Epithelial cell of prostate (primary cell): ENCODE measurements at regions not wholly inside any gene's neighbourhood (a gene's known extent, or its start where the extent isn't known, plus 50 kb on each side); places are given as distances from the start of the nearest gene placed in this dataset.
"Not testable (repeated sequence)": the region's sequence is repeated elsewhere in the genome, so short reads cannot be mapped to it uniquely, and the experiment has no call there.

Source experiments
- DNase-seq: peaks from one replicate; pipeline ENCODE4 v3.0.0-alpha.2; 2011; ENCODE audit warnings: low read depth, low spot score
- H3K27ac ChIP-seq: fragments of 450-650 bp; 2 replicates; pipeline ENCODE4 v1.5.1; 2017; ENCODE audit warnings: mild to moderate bottlenecking

DNA sequence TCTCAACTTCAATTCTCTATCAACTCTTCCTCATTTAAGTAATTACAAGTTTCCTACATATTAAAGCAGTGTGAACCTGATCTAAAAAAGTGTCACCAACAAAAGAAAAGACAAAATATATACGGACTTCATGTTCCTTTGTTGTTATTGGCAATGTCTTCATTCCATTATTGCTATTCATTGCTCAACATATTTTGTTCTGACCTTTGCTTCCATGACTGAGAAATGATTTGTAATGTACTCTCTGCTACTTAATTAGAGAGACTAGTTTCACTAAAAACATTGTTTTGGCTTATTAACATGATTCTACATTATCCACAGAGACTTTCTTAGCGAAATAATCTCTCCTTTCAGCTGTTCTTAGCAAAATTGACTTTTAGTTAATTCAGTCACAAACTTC is 657.2 kb upstream of the ROBO1 start:
- DNase-seq = no peak

DNA sequence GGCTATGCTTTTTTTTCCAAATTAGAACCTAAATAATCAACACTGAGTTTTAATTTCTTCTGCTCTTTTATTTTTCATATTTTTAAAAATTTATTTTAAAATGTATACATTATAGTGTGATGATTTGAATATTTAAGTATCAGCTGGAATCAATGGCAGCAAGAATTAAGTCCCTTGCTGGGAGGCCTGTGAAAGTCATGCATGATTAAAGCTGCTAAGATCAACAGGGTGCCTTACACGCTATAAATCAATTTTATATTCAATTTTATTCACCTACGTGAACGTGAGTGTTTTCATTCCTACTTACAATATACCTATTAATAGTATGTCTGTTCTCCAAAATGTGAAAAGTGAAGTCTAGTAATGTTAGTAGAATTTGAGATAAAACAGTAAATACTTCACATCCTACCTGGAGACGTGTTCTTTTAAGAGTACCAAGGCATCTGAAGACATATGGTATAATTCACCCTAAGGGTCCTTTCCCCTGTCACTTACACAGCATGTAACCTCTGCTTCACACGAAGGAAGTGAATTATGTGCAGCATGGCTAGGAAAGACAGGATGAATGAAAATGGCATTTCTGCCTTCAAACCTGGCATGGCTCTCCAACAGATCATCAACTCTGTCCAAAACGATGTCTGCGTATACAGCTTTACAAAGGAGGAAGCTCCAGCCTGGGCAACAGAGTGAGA is 640.4 kb upstream of the ROBO1 start:
- no peak for DNase-seq

More for the DNA sequence above, 657.2 kb upstream of the ROBO1 start:
- H3K27ac ChIP-seq = no peak overlapping the region

DNA sequence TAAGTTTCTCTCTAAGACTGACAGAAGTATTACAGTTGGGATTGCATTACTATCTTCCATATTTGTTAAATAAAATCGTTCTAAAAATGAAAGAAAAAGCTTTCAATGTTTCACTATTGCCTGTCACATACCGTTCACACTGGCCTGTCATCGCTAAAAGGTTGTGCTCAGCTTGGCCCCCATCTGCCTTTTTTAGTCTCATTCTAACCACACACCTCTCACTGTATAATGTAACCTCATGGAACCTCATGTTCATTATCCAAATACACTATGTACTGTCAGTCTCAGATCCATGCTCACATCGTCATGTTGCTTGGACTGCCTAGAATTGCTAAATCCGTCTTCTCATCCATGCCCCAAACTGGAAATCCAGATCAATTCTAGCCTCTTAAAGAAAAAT is 637.8 kb upstream of the ROBO1 start:
- DNase-seq = no peak
- H3K27ac ChIP-seq = no peak overlapping the region

More for the DNA sequence above, 640.4 kb upstream of the ROBO1 start:
- no peak overlapping the region for H3K27ac ChIP-seq

DNA sequence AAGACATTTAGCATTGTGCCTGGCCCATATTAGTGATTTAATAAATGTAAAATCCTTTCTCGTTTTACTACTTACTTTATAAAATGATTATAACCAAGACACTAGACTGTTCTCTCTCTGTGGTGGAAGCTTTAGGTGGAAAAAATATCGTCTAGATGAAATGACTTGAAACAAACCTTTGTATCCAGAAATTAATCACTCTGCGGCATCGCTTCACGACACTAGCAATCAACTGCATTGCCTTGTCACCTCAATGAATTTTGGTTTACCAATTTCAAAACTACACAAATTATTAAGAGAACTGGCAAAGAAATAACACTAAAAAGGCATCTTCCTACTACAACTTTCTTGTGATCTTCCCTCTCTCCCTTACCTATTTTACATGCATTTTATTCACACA is 627.2 kb upstream of the ROBO1 start:
- no peak for DNase-seq
- H3K27ac ChIP-seq = no peak overlapping the region

DNA sequence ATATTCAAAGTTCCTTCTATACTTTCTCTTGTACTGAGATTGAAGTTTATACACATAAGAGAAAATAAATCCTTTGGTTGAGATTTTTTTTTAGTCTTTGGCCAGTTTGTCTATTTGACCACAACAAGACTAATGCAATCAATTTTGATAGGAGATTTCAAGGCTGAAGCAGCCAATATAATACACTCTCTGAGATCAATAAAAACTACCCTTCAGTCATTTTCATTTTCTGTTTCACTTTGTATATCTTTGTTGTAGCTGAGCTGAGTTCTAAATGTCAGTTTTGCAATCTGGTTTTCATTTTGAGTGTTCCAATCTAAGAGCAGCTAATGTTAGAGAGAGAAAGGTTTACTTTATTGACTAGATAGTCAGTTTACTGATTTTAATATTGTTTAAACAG is 623.8 kb upstream of the ROBO1 start:
- no peak overlapping the region for H3K27ac ChIP-seq
- no peak for DNase-seq

DNA sequence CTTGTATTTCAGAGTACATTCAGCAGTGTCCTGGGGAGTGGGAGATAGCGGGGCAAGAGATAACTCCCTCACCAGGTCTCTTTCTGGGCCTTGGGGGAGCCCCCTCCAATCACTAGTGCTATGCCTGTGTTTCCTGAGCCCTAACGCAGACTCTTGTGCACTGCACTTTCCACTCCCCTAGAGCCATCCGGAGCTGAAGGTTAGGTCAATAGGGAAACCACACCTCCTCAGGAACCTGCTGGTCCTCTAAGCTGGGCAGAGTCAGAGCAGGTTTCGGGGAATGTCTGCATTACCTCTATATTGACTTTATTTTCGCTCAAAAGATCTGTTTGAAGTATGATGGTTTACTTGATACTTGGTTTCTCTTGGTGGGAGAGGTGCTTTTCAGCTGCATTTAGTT is 617.0 kb upstream of the ROBO1 start:
- no peak overlapping the region for H3K27ac ChIP-seq
- no peak for DNase-seq

DNA sequence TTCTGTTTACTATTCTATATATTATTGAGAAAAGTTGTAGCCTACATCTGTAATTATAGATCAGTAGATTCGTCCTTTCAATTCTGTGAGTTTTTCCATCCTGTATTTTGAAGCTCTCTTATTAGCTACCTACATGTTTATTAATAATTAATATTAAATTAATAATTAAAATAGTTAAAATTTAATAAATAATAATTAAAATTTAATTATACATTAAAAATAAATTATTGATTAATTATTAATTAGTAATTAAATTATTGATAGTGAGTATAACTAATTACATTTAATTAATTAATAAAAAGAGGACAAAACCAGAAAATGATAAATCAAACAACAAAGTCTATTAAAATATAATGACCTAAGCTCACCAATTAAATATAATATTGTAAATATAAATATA is 606.6 kb upstream of the ROBO1 start:
- no peak overlapping the region for H3K27ac ChIP-seq
- DNase-seq = no peak

DNA sequence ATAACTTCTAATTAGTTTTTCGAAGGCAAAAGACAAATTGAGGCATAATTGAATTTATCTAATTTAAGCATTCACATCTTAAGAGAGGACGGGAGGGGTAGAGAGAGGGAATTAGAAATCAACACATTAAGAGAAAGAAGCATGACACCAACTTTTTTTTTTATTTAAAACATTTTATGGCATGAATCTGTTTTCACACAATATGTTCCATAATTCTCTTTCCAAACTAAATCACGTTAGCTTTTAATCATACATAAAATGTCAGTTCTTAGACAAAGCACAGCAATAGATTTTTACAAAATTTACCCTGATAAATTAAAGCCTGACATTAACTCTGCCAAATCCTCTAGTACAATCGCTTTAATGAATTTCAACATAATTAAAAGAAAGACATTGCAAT is 600.8 kb upstream of the ROBO1 start:
- no peak overlapping the region for H3K27ac ChIP-seq

DNA sequence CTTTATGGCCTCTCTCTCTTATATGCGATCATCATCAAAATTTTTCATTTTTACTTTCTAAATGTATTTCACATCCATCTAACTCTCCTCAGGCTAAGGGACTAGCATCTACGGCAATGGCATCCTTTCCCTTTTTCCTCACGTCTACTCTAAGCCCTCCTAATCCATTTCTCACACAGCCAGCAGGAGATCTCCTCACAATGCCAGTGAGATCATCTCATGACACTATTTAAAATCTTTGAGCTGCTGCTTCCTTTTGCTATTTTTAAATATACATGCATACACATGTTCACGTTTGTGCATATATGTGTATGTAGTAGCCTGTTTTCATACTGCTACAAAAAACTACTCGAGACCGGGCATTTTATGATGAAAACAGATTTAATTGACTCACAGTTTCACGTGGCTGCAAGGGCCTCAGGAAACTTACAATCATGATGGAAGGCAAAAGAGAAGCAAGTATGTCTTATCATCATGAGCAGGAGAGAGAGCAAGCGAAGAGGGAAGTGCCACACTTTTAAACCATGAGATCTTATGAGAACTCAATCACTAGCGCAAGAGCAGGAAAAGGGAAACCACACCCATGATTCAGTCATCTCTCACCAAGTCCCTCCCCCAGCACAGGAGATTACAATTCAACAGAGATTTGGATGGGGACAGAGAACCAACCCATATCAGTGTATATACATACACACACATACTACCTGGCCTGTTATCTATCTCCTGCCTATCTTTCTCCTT is 599.2 kb upstream of the ROBO1 start:
- DNase-seq = no peak
- no peak overlapping the region for H3K27ac ChIP-seq

More for the DNA sequence above, 600.8 kb upstream of the ROBO1 start:
- no peak for DNase-seq

DNA sequence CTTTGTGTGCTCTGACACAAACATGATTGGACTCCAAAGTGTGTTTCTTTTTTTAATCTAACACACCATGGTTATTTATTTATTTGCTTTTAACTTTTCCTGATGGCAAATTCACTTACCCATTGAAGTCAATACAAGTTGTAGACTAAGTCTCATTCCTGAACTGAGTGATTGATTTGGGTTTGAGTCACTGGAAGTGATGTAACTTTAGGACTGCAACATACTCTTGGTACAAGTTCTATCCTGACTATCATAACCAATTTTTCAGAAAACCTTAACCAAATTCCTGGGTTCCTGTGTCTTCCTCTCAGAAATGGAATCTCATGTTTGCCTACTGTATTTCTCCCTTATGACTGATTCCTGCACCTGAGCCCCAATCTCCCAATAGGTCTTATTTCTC is 590.0 kb upstream of the ROBO1 start:
- no peak overlapping the region for H3K27ac ChIP-seq
- DNase-seq = peak; percentile 6

DNA sequence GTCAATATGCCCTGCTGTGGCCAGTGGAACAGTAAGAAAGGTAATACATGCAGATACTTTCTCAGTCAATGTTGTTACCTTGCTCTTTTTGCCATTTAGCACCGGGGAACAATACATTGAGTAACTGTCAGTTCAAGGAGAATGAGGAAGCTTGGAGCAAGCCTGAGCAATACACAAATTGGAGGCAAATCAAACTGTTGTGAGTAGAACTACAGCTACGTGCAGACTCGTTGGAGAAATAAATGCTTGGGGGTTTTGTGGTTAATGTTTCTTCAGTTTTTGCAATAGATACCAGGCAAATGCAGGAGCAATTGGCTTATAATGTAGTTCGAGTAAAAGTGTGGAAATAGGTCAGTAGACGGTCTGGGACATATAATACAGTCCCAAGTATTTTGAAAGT is 587.3 kb upstream of the ROBO1 start:
- H3K27ac ChIP-seq = peak overlapping the region; percentile 4
- DNase-seq = peak; percentile 18

DNA sequence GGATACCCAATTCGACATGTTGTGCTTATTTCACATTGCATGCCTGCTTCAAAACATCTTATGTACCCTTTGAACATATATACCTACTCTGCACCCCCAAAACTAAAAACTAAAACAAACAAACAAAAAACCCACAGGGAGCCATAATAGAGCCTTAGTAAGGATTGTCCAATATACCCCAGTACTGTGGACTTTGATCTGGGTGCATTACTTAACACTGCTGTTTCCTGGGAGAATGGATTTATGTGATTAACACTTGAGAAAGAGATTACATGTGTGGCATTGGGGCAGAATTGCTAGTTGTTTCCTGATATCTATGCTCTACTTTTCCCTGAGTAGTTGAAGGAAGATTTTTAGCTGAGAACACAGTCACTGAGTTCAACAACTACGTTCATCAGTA is 583.4 kb upstream of the ROBO1 start:
- H3K27ac ChIP-seq = no peak overlapping the region
- DNase-seq = no peak

DNA sequence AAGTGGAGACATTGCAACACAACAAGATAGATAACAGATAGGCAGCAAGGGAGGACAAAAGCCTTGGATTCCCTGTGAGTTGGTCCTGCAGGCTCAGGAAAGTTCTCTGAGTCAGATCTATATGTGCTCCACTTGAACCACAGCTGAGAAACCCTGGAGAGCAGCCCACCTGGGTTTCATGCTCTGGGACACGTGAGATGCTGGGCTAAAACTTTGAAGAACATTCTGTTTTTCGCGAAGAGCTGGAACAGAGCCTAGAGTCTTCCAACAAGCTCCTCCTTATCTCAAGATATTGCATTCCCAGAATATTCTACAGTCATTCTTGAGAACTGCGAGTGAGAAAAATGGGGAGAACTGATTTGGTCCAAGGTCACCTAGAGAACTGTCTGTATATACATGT is 583.0 kb upstream of the ROBO1 start:
- no peak for DNase-seq
- H3K27ac ChIP-seq = no peak overlapping the region

DNA sequence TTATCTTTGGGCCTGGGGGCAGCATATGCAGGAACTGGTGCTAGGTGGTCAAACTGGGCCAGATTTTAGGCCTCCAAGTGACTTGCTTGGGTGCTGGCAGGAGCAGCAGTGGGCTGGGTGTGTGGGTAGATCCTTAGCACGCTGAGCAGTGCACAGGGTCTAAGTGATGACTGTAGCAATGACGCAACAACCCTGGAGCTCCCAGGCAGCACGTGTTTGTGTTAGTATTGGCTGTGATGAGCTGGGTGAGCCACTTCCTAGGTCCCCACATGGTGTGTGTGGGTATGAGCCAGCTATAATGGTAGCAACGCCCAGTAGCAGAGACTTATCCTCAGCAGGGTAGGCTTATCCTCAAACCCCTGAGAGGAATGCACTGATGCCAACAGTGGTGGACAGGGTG is 570.6 kb upstream of the ROBO1 start:
- peak; percentile 8 for DNase-seq
- no peak overlapping the region for H3K27ac ChIP-seq

DNA sequence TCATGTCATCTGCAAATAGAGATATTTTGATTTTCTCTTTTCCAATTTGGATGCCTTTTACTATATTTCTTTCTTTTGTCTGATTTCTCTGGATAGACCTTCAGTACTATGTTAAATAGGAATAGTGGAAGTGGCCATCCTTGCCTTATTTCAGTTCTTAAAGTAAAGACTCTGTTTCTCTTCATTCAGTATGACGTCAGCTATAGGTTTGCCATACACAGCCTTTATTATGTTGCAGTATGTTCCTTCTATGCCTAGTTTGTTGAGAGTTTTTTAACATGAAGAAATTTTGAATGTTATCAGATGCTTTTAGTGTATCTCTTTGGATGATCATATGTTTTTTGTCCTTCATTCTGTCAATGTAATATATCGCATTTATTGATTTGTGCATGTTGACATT is 566.7 kb upstream of the ROBO1 start:
- H3K27ac ChIP-seq = no peak overlapping the region
- no peak for DNase-seq

DNA sequence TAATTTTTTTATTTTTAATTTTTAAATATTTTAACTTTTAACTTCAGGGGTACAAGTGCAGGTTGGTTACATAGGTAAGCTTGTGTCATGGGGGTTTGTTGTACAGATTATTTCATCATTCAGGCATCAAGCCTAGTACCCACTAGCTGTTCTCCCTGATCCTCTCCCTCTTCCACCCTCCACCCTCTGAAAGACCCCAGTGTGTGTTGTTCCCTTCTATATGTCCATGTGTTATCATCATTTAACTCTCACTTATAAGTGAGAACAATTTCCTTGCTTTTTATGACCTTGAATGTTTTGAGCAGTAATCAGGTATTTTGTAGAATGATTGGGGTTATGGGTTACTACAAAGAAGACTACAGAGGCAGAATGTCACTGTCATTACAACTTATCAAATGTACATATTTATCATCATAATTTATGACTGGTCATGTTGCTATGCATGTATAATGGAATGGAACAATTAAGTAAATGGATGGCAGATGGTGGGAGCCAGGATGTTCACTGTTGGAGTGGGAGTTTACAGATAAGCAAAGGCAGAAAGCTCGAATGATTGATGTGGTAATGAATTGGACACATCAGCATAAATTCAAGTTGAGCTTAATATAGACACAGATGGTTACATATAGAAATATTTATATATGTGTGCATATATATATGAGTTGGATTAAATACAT is 563.8 kb upstream of the ROBO1 start:
- H3K27ac ChIP-seq = no peak overlapping the region

DNA sequence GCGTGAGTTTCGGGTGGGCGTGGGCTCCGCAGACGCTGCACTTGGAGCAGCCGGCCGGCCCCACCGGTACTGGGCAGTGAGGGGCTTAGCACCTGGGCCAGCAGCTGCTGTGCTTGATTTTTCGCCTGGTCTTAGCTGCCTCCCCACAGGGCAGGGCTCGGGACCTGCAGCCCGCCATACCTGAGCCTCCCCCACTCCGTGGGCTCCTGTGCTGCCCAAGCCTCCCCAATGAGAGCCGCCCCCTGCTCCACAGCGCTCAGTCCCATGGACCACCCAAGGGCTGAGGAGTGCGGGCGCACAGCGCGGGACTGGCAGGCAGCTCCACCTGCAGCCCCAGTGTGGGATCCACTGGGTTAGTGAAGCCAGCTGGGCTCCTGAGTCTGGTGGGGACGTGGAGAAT is 546.7 kb upstream of the ROBO1 start:
- H3K27ac ChIP-seq, DNase-seq: not testable (repeated sequence)

More for the DNA sequence above, 563.8 kb upstream of the ROBO1 start:
- DNase-seq = no peak

DNA sequence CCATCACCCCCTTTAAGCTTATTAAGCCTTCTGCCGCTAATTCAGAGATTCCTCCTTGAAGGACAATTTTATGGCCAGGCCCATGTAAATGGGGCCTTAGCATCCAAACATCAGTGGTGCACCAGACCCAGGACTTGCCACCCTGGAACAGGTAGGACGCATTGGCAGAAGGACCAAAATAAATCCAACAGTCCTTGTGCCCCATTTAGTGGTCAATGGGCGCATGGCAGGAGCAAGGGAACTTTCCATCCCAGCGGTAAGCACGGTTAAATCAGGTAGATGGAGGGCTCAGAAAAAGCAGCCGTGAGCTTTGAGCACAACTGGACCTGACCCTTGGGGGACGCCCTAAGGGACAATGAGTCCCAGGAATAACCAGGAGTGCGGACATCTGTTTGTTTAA is 540.8 kb upstream of the ROBO1 start:
- no peak for DNase-seq
- no peak overlapping the region for H3K27ac ChIP-seq

DNA sequence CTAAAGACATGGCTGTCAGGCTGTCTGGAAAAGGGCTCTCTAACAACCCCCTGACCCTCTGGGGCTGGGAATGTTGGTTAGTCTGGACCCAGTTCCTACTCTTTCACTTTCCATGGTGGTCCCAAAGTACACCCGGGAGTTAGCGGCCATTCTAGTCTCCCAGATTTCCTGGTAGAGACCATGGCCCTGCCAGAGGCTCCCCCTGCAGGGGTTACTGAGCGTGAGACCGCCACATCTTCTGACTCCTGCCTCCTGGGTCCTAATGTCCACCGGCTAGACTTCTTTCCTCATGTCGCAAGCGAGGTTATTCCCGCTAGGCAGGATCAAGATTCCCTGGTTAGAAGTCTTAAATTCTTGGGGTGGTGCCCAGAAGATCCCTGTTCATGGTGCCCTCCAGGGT is 540.0 kb upstream of the ROBO1 start:
- DNase-seq = no peak
- no peak overlapping the region for H3K27ac ChIP-seq

DNA sequence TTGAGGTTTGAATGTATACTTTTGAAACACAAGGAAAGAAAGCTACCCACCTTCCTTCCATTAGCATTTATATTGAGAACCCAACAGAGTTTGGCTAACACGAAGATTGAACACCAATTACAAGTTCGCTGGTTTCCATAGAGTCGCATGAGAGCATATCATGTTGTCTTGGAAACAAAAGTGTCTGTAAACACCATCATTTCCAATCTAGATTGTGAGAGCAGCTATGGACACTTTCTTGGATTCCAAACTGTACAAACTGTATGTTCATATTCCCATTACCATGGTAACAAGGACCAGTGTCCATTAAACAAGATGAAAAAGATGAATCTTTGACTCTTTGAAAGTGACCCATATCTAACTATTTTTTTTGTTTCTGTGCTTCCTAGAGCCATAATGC is 529.9 kb upstream of the ROBO1 start:
- DNase-seq = no peak

DNA sequence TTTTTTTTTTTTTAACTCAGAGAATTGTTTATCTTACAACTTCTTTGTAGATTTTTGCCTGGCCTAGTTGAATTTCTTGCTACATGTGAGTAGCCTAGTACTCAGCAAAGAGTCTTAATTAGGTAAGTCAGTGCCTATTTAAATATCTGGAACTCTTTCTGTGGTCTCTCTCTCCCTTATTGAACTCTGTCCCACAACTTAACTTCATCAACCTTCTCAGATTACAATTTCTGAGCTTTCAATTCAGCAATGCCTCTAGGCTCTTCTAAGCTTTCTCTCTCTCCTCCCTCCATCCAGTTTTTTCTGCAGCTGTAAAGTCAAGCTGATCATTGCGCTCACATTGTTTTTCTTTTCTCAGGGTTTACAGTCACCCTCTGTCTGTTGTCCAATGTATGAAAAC is 517.6 kb upstream of the ROBO1 start:
- H3K27ac ChIP-seq = no peak overlapping the region
- no peak for DNase-seq

More for the DNA sequence above, 529.9 kb upstream of the ROBO1 start:
- H3K27ac ChIP-seq = no peak overlapping the region
